Bronchial epithelial cell (primary cell): ENCODE measurements at regions not wholly inside any gene's neighbourhood (a gene's known extent, or its start where the extent isn't known, plus 50 kb on each side); places are given as distances from the start of the nearest gene placed in this dataset.

Experiments
- DNase-seq: peaks from one replicate; pipeline ENCODE4 v3.0.0-alpha.2; 2010; ENCODE audit warnings: low read depth
- FAIRE-seq: peaks from 2 replicates; lab custom pipeline; 2011; peaks lifted over from hg19 to GRCh38; lab: Jason Lieb, UNC
- H3K27me3 ChIP-seq: 2 replicates; pipeline ENCODE4 v1.5.1; 2011; ENCODE audit warnings: low read length; ENCODE audit not compliant: control insufficient read depth, insufficient read depth
- H3K36me3 ChIP-seq: 2 replicates; pipeline ENCODE4 v1.5.1; 2011; ENCODE audit warnings: low read length; ENCODE audit not compliant: control insufficient read depth, insufficient read depth
- H3K4me3 ChIP-seq: 2 replicates; pipeline ENCODE4 v1.5.1; 2011; ENCODE audit warnings: mild to moderate bottlenecking, low read depth, low read length, control low read depth
- TF ChIP-seq, protein P1 (sequence below): IDR thresholded peaks from 2 replicates; pipeline ENCODE4 v1.5.1; 2011; ENCODE audit warnings: mild to moderate bottlenecking, moderate library complexity, low read length, control low read depth, inconsistent platforms; ENCODE audit not compliant: insufficient read depth, severe bottlenecking

DNA sequence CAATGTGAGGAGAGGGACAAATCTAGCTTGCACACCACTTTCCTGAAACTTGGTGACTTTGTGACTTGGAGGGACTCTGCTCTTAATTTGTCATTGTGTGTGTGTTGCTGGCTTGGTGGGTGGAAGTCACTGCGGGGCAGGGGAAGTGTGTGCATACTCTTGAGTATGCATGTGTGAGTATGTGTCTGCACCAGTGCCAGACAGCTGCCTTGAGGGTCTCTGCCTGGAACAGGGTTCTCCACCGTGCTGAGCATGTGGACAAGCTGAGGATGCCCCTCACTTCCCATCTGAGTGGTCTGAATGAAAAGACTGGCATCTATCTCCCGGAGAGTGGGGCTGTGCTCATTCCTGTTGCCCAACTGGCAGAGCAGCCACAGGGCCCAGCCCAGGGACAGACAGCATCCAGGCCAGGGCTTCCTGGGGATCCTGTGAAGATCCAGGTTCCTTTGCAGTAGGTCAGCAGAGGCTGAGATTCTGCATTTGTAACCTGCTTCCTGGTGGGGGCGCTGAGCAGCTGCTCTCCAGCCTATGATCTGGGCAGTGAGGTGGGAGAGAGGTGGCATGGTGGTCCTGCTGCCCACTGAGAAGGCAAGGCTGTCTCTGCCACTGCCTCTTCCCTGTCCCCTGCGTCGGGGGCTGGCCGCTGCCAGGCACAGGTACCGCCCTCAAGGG lies 138.9 kb upstream of the HAAO start:
- Histone ChIP-seq H3K27me3 (no peaks in the 10 kb centered on the region), H3K4me3 (no peak overlapping the region), H3K36me3 (no peaks in the 10 kb centered on the region)
- FAIRE-seq (no peak), DNase-seq (no peak)
- TF ChIP-seq, protein P1, sequence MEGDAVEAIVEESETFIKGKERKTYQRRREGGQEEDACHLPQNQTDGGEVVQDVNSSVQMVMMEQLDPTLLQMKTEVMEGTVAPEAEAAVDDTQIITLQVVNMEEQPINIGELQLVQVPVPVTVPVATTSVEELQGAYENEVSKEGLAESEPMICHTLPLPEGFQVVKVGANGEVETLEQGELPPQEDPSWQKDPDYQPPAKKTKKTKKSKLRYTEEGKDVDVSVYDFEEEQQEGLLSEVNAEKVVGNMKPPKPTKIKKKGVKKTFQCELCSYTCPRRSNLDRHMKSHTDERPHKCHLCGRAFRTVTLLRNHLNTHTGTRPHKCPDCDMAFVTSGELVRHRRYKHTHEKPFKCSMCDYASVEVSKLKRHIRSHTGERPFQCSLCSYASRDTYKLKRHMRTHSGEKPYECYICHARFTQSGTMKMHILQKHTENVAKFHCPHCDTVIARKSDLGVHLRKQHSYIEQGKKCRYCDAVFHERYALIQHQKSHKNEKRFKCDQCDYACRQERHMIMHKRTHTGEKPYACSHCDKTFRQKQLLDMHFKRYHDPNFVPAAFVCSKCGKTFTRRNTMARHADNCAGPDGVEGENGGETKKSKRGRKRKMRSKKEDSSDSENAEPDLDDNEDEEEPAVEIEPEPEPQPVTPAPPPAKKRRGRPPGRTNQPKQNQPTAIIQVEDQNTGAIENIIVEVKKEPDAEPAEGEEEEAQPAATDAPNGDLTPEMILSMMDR, result peak; percentile 29

DNA sequence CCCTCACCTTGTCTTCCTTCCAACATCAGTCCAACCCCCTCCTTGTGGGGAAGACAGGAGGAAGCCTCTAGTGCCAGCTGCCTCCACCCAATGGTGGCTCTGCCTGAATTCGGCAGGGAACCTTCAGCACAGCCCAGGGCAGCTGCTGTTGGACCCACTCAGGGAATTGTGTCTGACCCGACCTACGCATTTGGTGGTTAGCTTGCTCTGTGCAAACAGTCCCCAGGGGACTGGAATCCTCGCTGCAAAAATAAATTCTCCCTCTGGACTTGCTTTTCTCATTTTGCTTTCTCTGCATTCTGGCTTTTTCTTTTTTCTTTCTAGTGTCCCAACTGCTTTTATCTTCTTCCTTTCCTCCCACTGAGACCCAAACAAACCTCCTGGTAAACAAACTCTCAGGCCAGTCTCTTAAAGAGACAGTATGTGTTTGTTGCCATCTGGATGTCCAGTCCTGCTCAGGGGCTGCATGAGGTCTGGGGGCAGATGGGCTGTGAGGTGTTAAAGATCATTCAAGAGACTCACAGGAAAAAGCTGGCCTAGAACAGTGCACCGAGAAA lies 137.7 kb upstream of the HAAO start:
- Histone ChIP-seq H3K36me3 (no peaks in the 10 kb centered on the region), H3K4me3 (no peak overlapping the region), H3K27me3 (no peaks in the 10 kb centered on the region)
- DNase-seq, result no peak
- FAIRE-seq, result no peak
- TF ChIP-seq, protein P1, result no peak

DNA sequence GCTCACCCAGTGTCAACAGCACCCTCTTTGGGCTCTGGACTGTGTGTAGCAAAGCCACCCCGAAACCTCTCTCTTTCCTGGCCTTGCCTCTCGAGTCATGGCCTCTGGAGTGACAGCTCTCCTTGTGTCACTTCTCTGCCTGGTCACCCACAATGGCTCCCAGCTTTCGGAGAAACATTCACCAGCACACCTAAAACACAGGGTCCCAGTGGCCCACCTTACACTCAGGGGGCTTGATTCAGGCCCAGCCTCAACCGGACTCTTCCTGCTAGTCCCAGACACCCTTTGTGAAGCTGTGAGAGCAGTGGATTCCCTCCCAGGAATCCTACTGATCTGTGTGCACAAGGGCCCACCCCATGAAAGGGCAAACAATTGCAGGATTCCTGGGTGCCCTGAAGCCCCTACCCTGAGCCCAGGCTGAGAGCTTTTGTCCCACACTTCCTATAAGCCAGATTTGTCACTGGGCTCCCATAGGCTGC lies 137.2 kb upstream of the HAAO start:
- no peak for FAIRE-seq
- TF ChIP-seq, protein P1, result no peak
- DNase-seq, result no peak
- H3K36me3 ChIP-seq, result no peaks in the 10 kb centered on the region
- no peaks in the 10 kb centered on the region for H3K27me3 ChIP-seq
- no peak overlapping the region for H3K4me3 ChIP-seq

DNA sequence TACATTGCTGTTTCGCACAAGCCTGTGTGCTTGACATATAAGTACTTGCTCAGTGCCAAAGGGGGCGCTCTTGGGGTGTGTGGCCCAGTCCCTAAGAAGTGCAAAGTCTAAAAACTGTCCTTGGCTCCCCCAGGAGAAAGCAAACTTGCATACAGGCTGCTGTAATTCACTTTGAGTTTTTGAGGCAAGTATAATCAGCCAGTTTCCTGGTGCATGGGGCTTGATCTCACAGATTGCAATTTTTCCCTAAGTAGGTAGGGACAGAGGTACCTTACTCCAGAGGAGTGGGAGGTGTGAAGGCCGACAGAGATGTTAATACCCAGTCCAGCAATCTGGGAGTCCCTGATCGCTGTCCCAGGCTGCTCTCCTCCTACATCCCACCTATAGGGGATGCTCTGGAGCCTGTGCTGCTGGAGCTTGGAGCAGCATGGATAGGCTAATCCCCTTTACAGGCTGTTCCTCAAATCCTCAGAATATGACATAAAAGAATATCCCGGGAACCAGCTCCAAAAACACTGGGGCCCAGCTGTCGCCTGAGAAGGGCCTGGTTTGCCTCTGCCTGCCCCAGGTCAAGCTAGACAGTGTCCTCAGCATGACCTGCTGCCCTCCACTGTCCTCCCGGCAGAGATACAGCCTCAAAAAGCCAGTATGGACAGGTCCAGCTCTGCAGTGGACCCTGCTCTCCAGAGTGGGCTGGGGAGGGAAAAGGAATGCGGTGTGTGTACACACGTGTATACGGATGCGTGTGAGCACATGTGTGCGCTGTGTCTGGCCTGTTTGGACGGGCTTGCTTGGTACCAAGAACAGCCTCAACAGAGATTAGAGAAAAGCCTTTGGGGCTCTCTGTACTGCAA lies 136.5 kb upstream of the HAAO start:
- TF ChIP-seq, protein P1, result peak; percentile 53
- H3K27me3 ChIP-seq, result no peaks in the 10 kb centered on the region
- H3K36me3 ChIP-seq, result no peaks in the 10 kb centered on the region
- H3K4me3 ChIP-seq, result no peak overlapping the region
- FAIRE-seq (no peak), DNase-seq (peak; percentile 45)

DNA sequence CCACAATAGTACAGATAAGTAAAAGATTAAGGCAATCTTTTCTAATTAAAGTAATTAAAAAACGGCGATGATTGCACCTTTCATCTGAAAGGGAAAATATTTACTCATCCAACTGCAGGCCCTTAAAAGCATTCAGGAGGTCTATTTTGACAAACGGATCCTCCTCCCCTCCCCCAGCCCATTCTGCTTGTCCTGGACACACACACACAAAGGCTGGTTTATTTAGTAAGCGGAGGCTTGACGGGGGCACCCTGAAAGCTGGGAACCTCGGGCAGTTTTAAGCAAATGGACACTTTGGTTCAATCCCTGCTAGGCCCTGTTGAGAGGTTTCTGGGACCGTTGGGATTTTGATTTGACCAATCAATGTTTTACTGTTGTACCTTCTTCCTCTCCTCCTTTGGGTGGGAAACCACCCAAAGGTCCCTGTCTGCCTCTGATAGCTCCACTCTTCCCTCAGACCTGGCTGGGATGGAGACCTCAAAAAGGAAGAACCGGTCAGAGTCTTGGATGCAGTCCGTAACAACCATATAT lies 135.8 kb upstream of the HAAO start:
- Histone ChIP-seq H3K27me3 (no peaks in the 10 kb centered on the region), H3K36me3 (no peaks in the 10 kb centered on the region), H3K4me3 (no peak overlapping the region)
- DNase-seq (no peak), FAIRE-seq (no peak)
- TF ChIP-seq, protein P1, result no peak
